Neural crest cell (in vitro differentiated cells): ENCODE measurements at regions not wholly inside any gene's neighbourhood (a gene's known extent, or its start where the extent isn't known, plus 50 kb on each side); places are given as distances from the start of the nearest gene placed in this dataset.
"Not testable (repeated sequence)": the region's sequence is repeated elsewhere in the genome, so short reads cannot be mapped to it uniquely, and the experiment has no call there.

ENCODE experiments used
- DNase-seq: peaks from one replicate; pipeline ENCODE4 v3.0.0; 2021; ENCODE audit warnings: low read depth, mixed read lengths, low spot score
- H3K27ac Mint-ChIP-seq: one replicate; pipeline ENCODE4 v1.8.0; 2021; ENCODE audit warnings: mild to moderate bottlenecking, mixed read lengths; ENCODE audit not compliant: unreplicated experiment
- H3K27me3 Mint-ChIP-seq: 2 replicates; pipeline ENCODE4 v1.8.0; 2021; ENCODE audit warnings: low read depth, mild to moderate bottlenecking, mixed read lengths
- H3K36me3 Mint-ChIP-seq: 2 replicates; pipeline ENCODE4 v1.8.0; 2021; ENCODE audit warnings: low read depth, mild to moderate bottlenecking, mixed read lengths
- H3K4me1 Mint-ChIP-seq: 2 replicates; pipeline ENCODE4 v1.8.0; 2021; ENCODE audit warnings: mixed read lengths
- H3K4me3 Mint-ChIP-seq: one replicate; pipeline ENCODE4 v1.8.0; 2021; ENCODE audit warnings: mild to moderate bottlenecking, mixed read lengths
- H3K9me3 Mint-ChIP-seq: 2 replicates; pipeline ENCODE4 v1.8.0; 2021; ENCODE audit warnings: mixed read lengths
- CTCF ChIP-seq: fragments of 200-600 bp; sonication (generic); conservative IDR thresholded peaks from 2 replicates; pipeline ENCODE4 v1.5.0; 2021; ENCODE audit warnings: antibody characterized with exemption, mild to moderate bottlenecking

- H3K9me3 Mint-ChIP-seq: peaks cover 18% of the 10 kb centered on the region
- no peak overlapping the region for H3K4me3 Mint-ChIP-seq
- TF ChIP-seq CTCF: no peak
- H3K4me1 Mint-ChIP-seq: no peaks in the 10 kb centered on the region
- no peak for DNase-seq
- no peaks in the 10 kb centered on the region for H3K27me3 Mint-ChIP-seq
- H3K36me3 Mint-ChIP-seq: peaks cover 3% of the 10 kb centered on the region
- H3K27ac Mint-ChIP-seq: no peak overlapping the region
Observed at GRCh38 chr16:31674686-31675085, 147.0 kb downstream of the AHSP start.

GRCh38 chr16:31676731-31677130 is 149.0 kb downstream of the AHSP start:
- DNase-seq: no peak
- Mint-ChIP-seq H3K27me3 (no peaks in the 10 kb centered on the region), H3K36me3 (no peaks in the 10 kb centered on the region), H3K27ac (no peak overlapping the region), H3K9me3 (peaks cover 7% of the 10 kb centered on the region), H3K4me1 (no peaks in the 10 kb centered on the region), H3K4me3 (no peak overlapping the region)
- no peak for TF ChIP-seq CTCF

DNA sequence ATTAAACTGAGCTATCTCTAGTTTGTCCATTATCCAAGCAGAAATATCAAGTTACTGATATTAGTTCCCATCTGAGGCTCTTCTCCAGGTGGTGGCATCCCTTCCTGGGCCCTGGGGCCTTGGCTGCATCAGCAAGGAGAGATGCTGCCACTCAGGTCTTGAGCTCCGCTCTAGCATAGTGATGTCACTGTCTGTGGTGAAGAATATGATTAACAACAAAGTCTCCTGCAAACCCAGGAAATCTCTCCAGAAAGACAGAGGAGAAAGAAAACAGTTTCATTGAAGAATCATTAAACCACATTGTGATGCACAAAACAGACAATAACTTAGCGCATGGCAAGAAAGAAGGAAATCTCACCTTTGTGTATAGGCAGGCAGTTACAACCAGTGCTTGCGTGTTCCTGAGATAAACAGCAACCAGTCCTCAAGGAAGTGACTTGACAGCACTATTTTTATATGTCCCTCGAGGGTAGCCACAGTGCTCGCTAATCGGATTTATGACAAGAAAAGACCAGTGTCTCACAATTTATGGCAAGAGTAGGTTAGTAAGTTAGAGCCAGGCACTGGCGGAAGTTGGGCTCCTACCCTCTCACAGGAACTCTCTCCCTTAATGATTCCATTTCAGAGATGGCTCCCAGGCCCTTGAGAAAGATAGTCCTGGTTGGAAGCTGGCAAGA is 151.1 kb downstream of the AHSP start:
- TF ChIP-seq CTCF: no peak
- H3K9me3 Mint-ChIP-seq: peaks cover 8% of the 10 kb centered on the region

GRCh38 chr16:31689331-31689730 is 161.6 kb downstream of the AHSP start:
- DNase-seq, H3K36me3 Mint-ChIP-seq, H3K4me3 Mint-ChIP-seq, H3K4me1 Mint-ChIP-seq, H3K27ac Mint-ChIP-seq: not testable (repeated sequence)
- Mint-ChIP-seq H3K27me3 (peaks cover 13% of the 10 kb centered on the region), H3K9me3 (peaks cover 12% of the 10 kb centered on the region)

More for the DNA sequence above, 151.1 kb downstream of the AHSP start:
- Mint-ChIP-seq H3K36me3 (peaks cover 2% of the 10 kb centered on the region), H3K4me3 (no peak overlapping the region), H3K27ac (no peak overlapping the region), H3K4me1 (no peaks in the 10 kb centered on the region), H3K27me3 (peaks cover 2% of the 10 kb centered on the region)
- DNase-seq: no peak

DNA sequence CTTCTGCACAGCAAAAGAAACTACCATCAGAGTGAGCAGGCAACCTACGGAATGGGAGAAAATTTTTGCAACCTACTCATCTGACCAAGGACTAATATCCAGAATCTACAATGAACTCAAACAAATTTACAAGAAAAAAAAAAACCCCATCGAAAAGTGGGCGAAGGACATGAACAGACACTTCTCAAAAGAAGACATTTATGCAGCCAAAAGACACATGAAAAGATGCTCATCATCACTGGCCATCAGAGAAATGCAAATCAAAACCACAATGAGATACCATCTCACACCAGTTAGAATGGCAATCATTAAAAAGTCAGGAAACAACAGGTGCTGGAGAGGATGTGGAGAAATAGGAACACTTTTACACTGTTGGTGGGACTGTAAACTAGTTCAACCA is 164.6 kb downstream of the AHSP start:
- not testable (repeated sequence) for H3K4me3 Mint-ChIP-seq

GRCh38 chr16:31693733-31694132 is 166.0 kb downstream of the AHSP start:
- Mint-ChIP-seq H3K36me3 (no peaks in the 10 kb centered on the region), H3K9me3 (peaks cover 6% of the 10 kb centered on the region)

More for the DNA sequence above, 164.6 kb downstream of the AHSP start:
- not testable (repeated sequence) for H3K9me3 Mint-ChIP-seq, H3K4me1 Mint-ChIP-seq, H3K27ac Mint-ChIP-seq, DNase-seq, H3K36me3 Mint-ChIP-seq
- H3K27me3 Mint-ChIP-seq: peaks cover 19% of the 10 kb centered on the region

More at GRCh38 chr16:31693733-31694132, 166.0 kb downstream of the AHSP start:
- no peak overlapping the region for H3K4me3 Mint-ChIP-seq
- no peaks in the 10 kb centered on the region for H3K4me1 Mint-ChIP-seq
- H3K27me3 Mint-ChIP-seq: peaks cover 30% of the 10 kb centered on the region
- TF ChIP-seq CTCF: no peak
- no peak for DNase-seq
- no peak overlapping the region for H3K27ac Mint-ChIP-seq
